Lower leg skin (tissue), 4 donors: ENCODE measurements at regions not wholly inside any gene's neighbourhood (a gene's known extent, or its start where the extent isn't known, plus 50 kb on each side); places are given as distances from the start of the nearest gene placed in this dataset.

Experiments
- DNase-seq, 2 donors: peaks; one replicate each; pipeline ENCODE4 v3.0.0-alpha.2; 2019; ENCODE audit warnings: low spot score in 2 of 2
- H3K4me3 ChIP-seq: fragments of 200-600 bp; sonication (generic); 2 replicates; pipeline ENCODE4 v1.5.1; 2017; ENCODE audit warnings: mild to moderate bottlenecking, low read depth; ENCODE audit not compliant: poor library complexity, severe bottlenecking
- POLR2A ChIP-seq, 2 donors: fragments of 450-650 bp; IDR thresholded peaks; one replicate each; pipeline ENCODE4 v1.6.1; 2016 to 2017; ENCODE audit warnings: antibody characterized with exemption in 2 of 2, mild to moderate bottlenecking in 1 of 2, moderate library complexity in 1 of 2
- WGBS, 2 donors: methylation state at CpG; one replicate each; pipeline ENCODE4 v1.1.5; 2018; 5-methylcytosine and 5-hydroxymethylcytosine counted together
- intact Hi-C: fragments of 100-400 bp; cut with DNase I; formaldehyde crosslinking; loops from one replicate; pipeline ENCODE4 v1.15.0; 2023; ENCODE audit warnings: low total_unique reads
- TF ChIP-seq, protein P1 (sequence below), 3 donors: fragments of 450-650 bp; IDR thresholded peaks; one replicate each; pipeline ENCODE4 v1.5.1; 2016; ENCODE audit warnings: antibody characterized with exemption in 3 of 3, mild to moderate bottlenecking in 3 of 3, moderate library complexity in 2 of 3

DNA sequence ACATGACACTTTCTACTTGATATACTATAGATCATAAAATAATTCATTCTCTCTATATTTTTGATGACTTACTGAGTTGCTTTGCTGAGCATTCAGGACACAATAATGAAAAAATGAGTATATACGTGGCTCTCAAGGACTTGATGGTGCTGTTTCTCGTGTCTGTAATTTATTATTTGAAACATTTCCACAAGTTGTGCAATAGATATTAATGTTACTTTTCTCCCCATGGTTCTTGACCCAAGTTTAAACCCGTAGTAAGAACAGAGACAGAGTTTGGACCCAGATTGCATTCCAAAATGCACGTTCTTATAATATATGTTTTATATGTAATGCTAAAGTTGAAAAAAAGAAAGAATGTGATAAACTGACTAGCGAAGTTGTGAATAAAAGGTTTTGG is 94.2 kb upstream of the FAM3C start:
- WGBS, 2 donors = 51 to 73% methylated on average over 5 of the region's 5 CpGs
- DNase-seq = no peak
- intact Hi-C loops = no loop called here
- no peak overlapping the region for H3K4me3 ChIP-seq
- TF ChIP-seq, protein P1, sequence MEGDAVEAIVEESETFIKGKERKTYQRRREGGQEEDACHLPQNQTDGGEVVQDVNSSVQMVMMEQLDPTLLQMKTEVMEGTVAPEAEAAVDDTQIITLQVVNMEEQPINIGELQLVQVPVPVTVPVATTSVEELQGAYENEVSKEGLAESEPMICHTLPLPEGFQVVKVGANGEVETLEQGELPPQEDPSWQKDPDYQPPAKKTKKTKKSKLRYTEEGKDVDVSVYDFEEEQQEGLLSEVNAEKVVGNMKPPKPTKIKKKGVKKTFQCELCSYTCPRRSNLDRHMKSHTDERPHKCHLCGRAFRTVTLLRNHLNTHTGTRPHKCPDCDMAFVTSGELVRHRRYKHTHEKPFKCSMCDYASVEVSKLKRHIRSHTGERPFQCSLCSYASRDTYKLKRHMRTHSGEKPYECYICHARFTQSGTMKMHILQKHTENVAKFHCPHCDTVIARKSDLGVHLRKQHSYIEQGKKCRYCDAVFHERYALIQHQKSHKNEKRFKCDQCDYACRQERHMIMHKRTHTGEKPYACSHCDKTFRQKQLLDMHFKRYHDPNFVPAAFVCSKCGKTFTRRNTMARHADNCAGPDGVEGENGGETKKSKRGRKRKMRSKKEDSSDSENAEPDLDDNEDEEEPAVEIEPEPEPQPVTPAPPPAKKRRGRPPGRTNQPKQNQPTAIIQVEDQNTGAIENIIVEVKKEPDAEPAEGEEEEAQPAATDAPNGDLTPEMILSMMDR (IDR thresholded peaks at IDR 0.05) = no peak
- TF ChIP-seq POLR2A (IDR thresholded peaks at IDR 0.05) = no peak

DNA sequence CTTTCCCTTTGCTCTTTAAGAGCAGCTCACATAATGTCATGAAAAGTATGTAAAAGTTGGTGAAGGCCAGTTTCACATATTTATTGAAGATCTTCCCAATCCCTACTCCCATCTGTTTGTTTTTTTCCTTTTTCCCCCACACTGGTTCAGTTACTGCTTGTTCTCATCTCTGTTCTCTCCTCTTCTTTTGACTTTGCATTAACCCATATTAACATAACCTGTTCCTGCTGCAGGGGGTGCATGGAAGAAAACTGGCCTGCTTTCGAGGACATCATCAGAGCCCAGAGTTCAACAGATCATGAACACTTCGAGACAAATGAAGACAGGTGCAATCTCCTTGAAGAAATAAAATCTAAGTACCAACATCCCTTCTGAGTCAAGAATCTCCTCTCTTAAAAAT is 93.3 kb upstream of the FAM3C start:
- no peak for TF ChIP-seq POLR2A (IDR thresholded peaks at IDR 0.05)
- TF ChIP-seq, protein P1 (IDR thresholded peaks at IDR 0.05) = no peak
- 91 to 95% methylated on average over 2 of the region's 2 CpGs for WGBS, 2 donors
- H3K4me3 ChIP-seq = no peak overlapping the region
- intact Hi-C loops = no loop called here
- DNase-seq = no peak

DNA sequence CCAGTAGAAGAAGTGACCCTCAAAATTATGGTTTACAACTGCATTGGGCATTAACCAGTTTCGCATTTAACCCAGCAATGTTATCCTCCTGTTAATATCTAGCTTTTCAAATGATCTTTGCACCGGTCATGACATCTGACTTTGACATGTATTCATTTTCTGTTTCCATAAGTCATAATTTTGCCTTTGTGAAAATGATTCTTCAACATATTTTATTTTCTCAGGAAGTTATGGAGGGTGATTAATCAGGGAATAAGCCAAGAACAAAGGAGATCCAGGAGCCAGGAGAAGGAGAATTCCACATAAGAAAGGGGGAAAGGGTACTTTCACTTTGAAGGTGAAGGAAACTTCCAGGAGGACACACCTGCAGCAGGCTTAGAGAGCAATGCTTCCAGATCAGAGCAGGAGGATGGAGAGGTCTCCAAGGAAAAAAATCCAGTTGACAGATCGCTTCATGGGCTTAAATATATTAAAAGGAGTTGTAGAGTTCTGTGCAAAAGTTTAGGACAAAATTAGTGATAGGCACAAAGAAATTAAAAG is 92.1 kb upstream of the FAM3C start:
- WGBS, 2 donors = 90 to 92% methylated on average over 3 of the region's 3 CpGs
- no peak for DNase-seq
- no peak for TF ChIP-seq POLR2A (IDR thresholded peaks at IDR 0.05)
- intact Hi-C loops = no loop called here
- no peak overlapping the region for H3K4me3 ChIP-seq

DNA sequence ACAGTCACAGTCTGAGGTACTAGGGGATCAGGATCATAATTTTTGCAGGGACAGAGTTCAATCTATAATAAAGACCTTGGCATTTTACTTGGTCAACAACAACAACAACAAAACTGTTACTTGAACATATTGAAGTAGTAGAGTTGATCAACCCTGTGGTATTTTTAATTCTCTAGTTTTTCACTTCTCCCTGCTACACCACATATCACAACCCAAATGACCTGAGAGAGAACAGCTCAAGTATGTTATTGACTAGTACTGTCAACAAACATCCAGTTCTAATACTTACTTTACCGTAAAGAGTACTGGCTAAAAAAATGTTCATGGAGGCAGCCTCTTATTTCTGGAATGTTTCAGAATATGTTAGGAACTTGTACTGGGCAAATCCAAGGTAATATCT is 90.5 kb upstream of the FAM3C start:
- intact Hi-C loops = no loop called here
- DNase-seq = no peak
- 65 to 78% methylated on average over 1 of the region's 1 CpG for WGBS, 2 donors
- no peak overlapping the region for H3K4me3 ChIP-seq
- no peak for TF ChIP-seq POLR2A (IDR thresholded peaks at IDR 0.05)
- TF ChIP-seq, protein P1 (IDR thresholded peaks at IDR 0.05) = no peak

DNA sequence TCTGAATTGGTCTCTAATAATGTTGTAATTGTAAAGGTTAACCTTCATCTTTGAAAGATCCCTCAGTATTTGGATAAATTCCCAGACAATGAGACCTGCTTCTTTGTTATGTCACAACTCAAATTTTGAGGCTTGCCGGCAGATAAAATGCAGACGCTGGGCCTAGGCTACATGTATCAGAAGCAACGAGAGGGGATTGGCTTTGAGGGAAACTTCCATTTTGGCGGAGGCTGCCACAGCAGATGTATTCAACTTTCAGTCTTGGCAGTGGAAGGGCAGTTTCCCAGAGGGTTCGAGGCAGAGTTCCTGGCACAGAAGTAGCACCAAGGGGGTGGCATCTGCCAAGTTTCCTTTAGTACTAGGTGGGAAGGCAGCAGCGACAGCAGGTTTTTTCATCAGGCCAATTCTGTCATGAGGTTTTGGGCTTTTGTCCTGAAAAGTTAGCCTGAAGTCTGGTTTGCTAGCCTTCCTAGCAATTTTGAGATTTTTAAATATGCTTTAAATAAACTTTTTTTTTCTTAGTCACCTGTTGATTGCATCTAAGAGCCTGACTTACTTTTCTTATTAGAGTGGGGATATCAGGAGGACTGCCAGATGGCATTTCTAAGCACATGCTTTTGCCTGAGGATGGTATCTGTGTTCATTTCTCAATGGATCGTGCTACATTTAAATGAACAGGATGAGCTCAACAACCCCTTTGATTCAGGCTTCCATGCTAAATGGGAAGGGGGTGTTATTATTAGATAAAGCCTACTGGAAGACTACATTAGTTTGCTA is 89.5 kb upstream of the FAM3C start:
- intact Hi-C loops = no loop called here
- TF ChIP-seq, protein P1 (IDR thresholded peaks at IDR 0.05) = no peak
- TF ChIP-seq POLR2A (IDR thresholded peaks at IDR 0.05) = no peak
- 31 to 36% methylated on average over 7 of the region's 7 CpGs for WGBS, 2 donors
- no peak overlapping the region for H3K4me3 ChIP-seq
- peak in 1 of 2 donors; percentile 82 for DNase-seq

DNA sequence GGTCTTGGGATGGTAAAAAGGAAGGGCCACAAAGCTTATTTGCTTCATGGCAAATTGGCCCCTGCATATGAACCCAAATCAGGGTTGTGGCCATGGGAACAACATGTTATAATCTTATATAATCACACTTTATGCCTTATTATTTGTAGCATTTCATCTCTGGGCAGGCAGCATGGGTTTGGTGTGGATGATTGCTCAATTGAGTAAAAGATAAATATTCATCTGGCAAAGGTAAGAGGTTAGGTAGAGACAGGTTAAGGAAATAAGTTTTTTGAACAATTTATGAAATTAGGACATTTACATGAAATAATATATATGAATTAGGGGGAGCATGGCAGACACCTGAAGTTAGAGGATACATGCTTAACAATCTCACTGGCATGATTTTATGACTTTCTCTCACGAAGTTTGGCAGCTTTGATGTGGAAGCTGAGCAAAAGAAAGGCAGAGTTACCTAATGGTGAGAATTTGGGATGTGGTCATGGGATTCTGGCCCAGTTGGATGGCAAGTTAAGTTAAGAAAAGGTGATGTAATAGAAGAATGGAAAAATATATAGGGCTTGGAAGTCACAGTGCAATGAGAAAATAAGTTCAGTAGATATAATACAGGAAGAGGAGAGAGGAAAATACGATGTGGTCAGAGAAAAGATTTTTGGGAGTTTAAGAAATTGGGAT is 88.1 kb upstream of the FAM3C start:
- WGBS, 2 donors = 57% methylated on average over 2 of the region's 2 CpGs
- H3K4me3 ChIP-seq = no peak overlapping the region
- intact Hi-C loops = no loop called here
- TF ChIP-seq POLR2A (IDR thresholded peaks at IDR 0.05) = no peak
- TF ChIP-seq, protein P1 (IDR thresholded peaks at IDR 0.05) = no peak
- no peak for DNase-seq
